GM23338 (cell line): ENCODE measurements at regions not wholly inside any gene's neighbourhood (a gene's known extent, or its start where the extent isn't known, plus 50 kb on each side); places are given as distances from the start of the nearest gene placed in this dataset.

Experiments
- ATAC-seq: fragments of 200-7000 bp; cut with Tn5 transposase; 3 replicates; pipeline ENCODE4 v1.9.1; 2020
- DNase-seq: peaks from one replicate; pipeline ENCODE4 v3.0.0-alpha.2; 2015; ENCODE audit warnings: low spot score
- H2AFZ ChIP-seq: fragments of 200-600 bp; sonication (generic); 2 replicates; pipeline ENCODE4 v1.8.0; 2016; ENCODE audit warnings: antibody characterized with exemption, mild to moderate bottlenecking, moderate library complexity
- H3F3A ChIP-seq: fragments of 200-600 bp; sonication (generic); replicated peaks from 2 replicates; pipeline ENCODE4 v1.8.0; 2017; ENCODE audit warnings: antibody characterized with exemption, mixed run types, low read depth
- H3K27ac ChIP-seq: fragments of 200-600 bp; sonication (generic); 2 replicates; pipeline ENCODE4 v1.6.1; 2016; ENCODE audit warnings: low read depth
- H3K27me3 ChIP-seq: fragments of 200-600 bp; sonication (generic); 2 replicates; pipeline ENCODE4 v1.8.0; 2016; ENCODE audit warnings: mild to moderate bottlenecking, mixed run types, moderate library complexity; ENCODE audit not compliant: insufficient read depth
- H3K36me3 ChIP-seq: fragments of 200-600 bp; sonication (generic); 2 replicates; pipeline ENCODE4 v1.8.0; 2016; ENCODE audit warnings: mild to moderate bottlenecking; ENCODE audit not compliant: insufficient read depth
- H3K4me1 ChIP-seq: fragments of 200-600 bp; sonication (generic); 2 replicates; pipeline ENCODE4 v1.8.0; 2016; ENCODE audit warnings: mild to moderate bottlenecking, moderate library complexity; ENCODE audit not compliant: insufficient read depth
- H3K4me2 ChIP-seq: fragments of 200-600 bp; sonication (generic); 2 replicates; pipeline ENCODE4 v1.7.1; 2017; ENCODE audit warnings: mixed run types
- H3K4me3 ChIP-seq: fragments of 200-600 bp; sonication (generic); 2 replicates; pipeline ENCODE4 v1.6.1; 2016; ENCODE audit warnings: mixed run types
- H3K79me2 ChIP-seq: fragments of 200-600 bp; sonication (generic); replicated peaks from 2 replicates; pipeline ENCODE4 v1.8.0; 2017; ENCODE audit warnings: mild to moderate bottlenecking; ENCODE audit not compliant: insufficient read depth
- H3K9me2 ChIP-seq: fragments of 200-600 bp; sonication (generic); 2 replicates; pipeline ENCODE4 v1.8.0; 2017; ENCODE audit not compliant: insufficient read depth
- H4K20me1 ChIP-seq: fragments of 200-600 bp; sonication (generic); replicated peaks from 2 replicates; pipeline ENCODE4 v1.8.0; 2017; ENCODE audit warnings: mild to moderate bottlenecking; ENCODE audit not compliant: insufficient read depth
- H3K27ac Mint-ChIP-seq: 2 replicates; pipeline ENCODE4 v1.8.0; 2020; ENCODE audit warnings: inconsistent platforms, mild to moderate bottlenecking, moderate library complexity, mixed read lengths
- H3K27me3 Mint-ChIP-seq: 3 replicates; pipeline ENCODE4 v1.8.0; 2022; ENCODE audit warnings: low read depth, mild to moderate bottlenecking, moderate library complexity, mixed read lengths, inconsistent platforms; ENCODE audit not compliant: insufficient read depth, poor library complexity
- H3K36me3 Mint-ChIP-seq: 3 replicates; pipeline ENCODE4 v1.8.0; 2021; ENCODE audit warnings: low read depth, mild to moderate bottlenecking, inconsistent platforms, moderate library complexity, mixed read lengths
- H3K4me1 Mint-ChIP-seq: 3 replicates; pipeline ENCODE4 v1.8.0; 2020; ENCODE audit warnings: mild to moderate bottlenecking, inconsistent platforms, mixed read lengths
- H3K4me3 Mint-ChIP-seq: 3 replicates; pipeline ENCODE4 v1.8.0; 2021; ENCODE audit warnings: moderate library complexity, mild to moderate bottlenecking, inconsistent platforms, mixed read lengths
- H3K9me3 Mint-ChIP-seq: 3 replicates; pipeline ENCODE4 v1.8.0; 2020; ENCODE audit warnings: moderate library complexity, mild to moderate bottlenecking, inconsistent platforms, mixed read lengths
- EZH2 ChIP-seq: fragments of 200-600 bp; sonication (generic); IDR thresholded peaks from one replicate; pipeline ENCODE4 v1.8.0; 2017; ENCODE audit warnings: antibody characterized with exemption, mild to moderate bottlenecking, low read depth; ENCODE audit not compliant: unreplicated experiment
- JUNB ChIP-seq: IDR thresholded peaks from one replicate; pipeline ENCODE4 v1.6.1; 2016; ENCODE audit warnings: antibody characterized with exemption; ENCODE audit not compliant: unreplicated experiment
- NANOG ChIP-seq: IDR thresholded peaks from 2 replicates; pipeline ENCODE4 v1.6.1; 2016; ENCODE audit warnings: antibody characterized with exemption, borderline replicate concordance
- POLR2AphosphoS5 ChIP-seq: IDR thresholded peaks from 2 replicates; pipeline ENCODE4 v1.6.1; 2016; ENCODE audit warnings: antibody characterized with exemption, low read depth
- REST ChIP-seq: IDR thresholded peaks from one replicate; pipeline ENCODE4 v1.6.1; 2018; ENCODE audit warnings: antibody characterized with exemption; ENCODE audit not compliant: unreplicated experiment
- TF ChIP-seq, protein P1 (sequence below): fragments of 250-450 bp; sonication (Bioruptor Pico); IDR thresholded peaks from 2 replicates; pipeline ENCODE4 v1.5.0; 2020; ENCODE audit warnings: mild to moderate bottlenecking, moderate library complexity

DNA sequence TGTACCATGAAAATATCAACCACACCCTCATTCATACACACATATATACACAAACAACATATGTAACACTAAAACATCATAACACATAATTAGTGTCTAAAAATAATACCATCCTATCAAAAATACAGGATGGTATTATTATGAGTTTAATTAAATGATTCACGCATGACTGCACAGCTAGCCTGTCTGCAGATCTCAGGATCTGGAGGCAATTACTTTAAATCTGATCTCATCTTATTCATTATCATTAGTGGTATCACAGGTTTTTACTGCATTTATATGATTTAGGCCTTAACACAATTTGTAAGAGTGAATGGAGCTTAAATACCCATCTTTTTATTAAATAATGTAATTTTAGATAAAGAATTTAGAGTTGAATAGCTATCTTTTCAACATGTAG is 443.4 kb upstream of the LINC00305 start:
- Mint-ChIP-seq H3K4me3 (no peak overlapping the region), H3K9me3 (no peaks in the 10 kb centered on the region), H3K27ac (no peak overlapping the region), H3K4me1 (no peaks in the 10 kb centered on the region), H3K27me3 (no peaks in the 10 kb centered on the region), H3K36me3 (no peaks in the 10 kb centered on the region)
- DNase-seq: no peak
- no peak for TF ChIP-seq POLR2AphosphoS5
- TF ChIP-seq, protein P1, sequence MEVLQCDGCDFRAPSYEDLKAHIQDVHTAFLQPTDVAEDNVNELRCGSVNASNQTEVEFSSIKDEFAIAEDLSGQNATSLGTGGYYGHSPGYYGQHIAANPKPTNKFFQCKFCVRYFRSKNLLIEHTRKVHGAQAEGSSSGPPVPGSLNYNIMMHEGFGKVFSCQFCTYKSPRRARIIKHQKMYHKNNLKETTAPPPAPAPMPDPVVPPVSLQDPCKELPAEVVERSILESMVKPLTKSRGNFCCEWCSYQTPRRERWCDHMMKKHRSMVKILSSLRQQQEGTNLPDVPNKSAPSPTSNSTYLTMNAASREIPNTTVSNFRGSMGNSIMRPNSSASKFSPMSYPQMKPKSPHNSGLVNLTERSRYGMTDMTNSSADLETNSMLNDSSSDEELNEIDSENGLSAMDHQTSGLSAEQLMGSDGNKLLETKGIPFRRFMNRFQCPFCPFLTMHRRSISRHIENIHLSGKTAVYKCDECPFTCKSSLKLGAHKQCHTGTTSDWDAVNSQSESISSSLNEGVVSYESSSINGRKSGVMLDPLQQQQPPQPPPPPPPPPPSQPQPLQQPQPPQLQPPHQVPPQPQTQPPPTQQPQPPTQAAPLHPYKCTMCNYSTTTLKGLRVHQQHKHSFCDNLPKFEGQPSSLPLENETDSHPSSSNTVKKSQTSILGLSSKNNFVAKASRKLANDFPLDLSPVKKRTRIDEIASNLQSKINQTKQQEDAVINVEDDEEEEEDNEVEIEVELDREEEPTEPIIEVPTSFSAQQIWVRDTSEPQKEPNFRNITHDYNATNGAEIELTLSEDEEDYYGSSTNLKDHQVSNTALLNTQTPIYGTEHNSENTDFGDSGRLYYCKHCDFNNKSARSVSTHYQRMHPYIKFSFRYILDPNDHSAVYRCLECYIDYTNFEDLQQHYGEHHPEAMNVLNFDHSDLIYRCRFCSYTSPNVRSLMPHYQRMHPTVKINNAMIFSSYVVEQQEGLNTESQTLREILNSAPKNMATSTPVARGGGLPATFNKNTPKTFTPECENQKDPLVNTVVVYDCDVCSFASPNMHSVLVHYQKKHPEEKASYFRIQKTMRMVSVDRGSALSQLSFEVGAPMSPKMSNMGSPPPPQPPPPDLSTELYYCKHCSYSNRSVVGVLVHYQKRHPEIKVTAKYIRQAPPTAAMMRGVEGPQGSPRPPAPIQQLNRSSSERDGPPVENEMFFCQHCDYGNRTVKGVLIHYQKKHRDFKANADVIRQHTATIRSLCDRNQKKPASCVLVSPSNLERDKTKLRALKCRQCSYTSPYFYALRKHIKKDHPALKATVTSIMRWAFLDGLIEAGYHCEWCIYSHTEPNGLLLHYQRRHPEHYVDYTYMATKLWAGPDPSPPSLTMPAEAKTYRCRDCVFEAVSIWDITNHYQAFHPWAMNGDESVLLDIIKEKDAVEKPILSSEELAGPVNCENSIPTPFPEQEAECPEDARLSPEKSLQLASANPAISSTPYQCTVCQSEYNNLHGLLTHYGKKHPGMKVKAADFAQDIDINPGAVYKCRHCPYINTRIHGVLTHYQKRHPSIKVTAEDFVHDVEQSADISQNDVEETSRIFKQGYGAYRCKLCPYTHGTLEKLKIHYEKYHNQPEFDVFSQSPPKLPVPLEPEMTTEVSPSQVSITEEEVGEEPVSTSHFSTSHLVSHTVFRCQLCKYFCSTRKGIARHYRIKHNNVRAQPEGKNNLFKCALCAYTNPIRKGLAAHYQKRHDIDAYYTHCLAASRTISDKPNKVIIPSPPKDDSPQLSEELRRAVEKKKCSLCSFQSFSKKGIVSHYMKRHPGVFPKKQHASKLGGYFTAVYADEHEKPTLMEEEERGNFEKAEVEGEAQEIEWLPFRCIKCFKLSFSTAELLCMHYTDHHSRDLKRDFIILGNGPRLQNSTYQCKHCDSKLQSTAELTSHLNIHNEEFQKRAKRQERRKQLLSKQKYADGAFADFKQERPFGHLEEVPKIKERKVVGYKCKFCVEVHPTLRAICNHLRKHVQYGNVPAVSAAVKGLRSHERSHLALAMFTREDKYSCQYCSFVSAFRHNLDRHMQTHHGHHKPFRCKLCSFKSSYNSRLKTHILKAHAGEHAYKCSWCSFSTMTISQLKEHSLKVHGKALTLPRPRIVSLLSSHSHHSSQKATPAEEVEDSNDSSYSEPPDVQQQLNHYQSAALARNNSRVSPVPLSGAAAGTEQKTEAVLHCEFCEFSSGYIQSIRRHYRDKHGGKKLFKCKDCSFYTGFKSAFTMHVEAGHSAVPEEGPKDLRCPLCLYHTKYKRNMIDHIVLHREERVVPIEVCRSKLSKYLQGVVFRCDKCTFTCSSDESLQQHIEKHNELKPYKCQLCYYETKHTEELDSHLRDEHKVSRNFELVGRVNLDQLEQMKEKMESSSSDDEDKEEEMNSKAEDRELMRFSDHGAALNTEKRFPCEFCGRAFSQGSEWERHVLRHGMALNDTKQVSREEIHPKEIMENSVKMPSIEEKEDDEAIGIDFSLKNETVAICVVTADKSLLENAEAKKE: no peak
- no peak for TF ChIP-seq JUNB
- no peak for TF ChIP-seq REST
- TF ChIP-seq EZH2: no peak
- TF ChIP-seq NANOG: no peak
- H3K27ac ChIP-seq: no peak overlapping the region
- no peaks in the 10 kb centered on the region for H3K4me1 ChIP-seq
- no peaks in the 10 kb centered on the region for H3K79me2 ChIP-seq
- H3F3A ChIP-seq: no peaks in the 10 kb centered on the region
- H3K36me3 ChIP-seq: no peaks in the 10 kb centered on the region
- no peak for ATAC-seq
- H3K27me3 ChIP-seq: no peaks in the 10 kb centered on the region
- H2AFZ ChIP-seq: no peak overlapping the region
- no peak overlapping the region for H3K4me3 ChIP-seq
- H3K9me2 ChIP-seq: no peaks in the 10 kb centered on the region
- H4K20me1 ChIP-seq: no peaks in the 10 kb centered on the region
- no peak overlapping the region for H3K4me2 ChIP-seq
